SH-SY5Y (cell line): ENCODE measurements at regions not wholly inside any gene's neighbourhood (a gene's known extent, or its start where the extent isn't known, plus 50 kb on each side); places are given as distances from the start of the nearest gene placed in this dataset.

ENCODE experiments used
- GATA2 ChIP-seq: IDR thresholded peaks from 2 replicates; pipeline ENCODE4 v1.6.1; 2011; ENCODE audit warnings: mild to moderate bottlenecking, low read depth, low read length
- GATA3 ChIP-seq: IDR thresholded peaks from 2 replicates; pipeline ENCODE4 v1.6.1; 2011; ENCODE audit warnings: low read depth, mild to moderate bottlenecking, low read length, moderate library complexity

- TF ChIP-seq GATA2 (no peak), GATA3 (no peak)
Observed at GRCh38 chr17:51441431-51441830, 181.1 kb downstream of the UTP18 start.
